Thyroid gland (tissue), 4 donors: ENCODE measurements at regions not wholly inside any gene's neighbourhood (a gene's known extent, or its start where the extent isn't known, plus 50 kb on each side); places are given as distances from the start of the nearest gene placed in this dataset.

Experiments used
- DNase-seq, 2 donors: peaks; one replicate each; pipeline ENCODE4 v3.0.0-alpha.2; 2019
- H3K27ac ChIP-seq, 3 donors: fragments of 200-600 bp; sonication (generic); 1 replicate in 2 of 3; 2 replicates in 1 of 3; pipeline ENCODE4 v1.5.1; 2016 to 2019; ENCODE audit warnings: mild to moderate bottlenecking in 1 of 3, moderate library complexity in 1 of 3
- H3K27me3 ChIP-seq: fragments of 200-600 bp; sonication (generic); one replicate; pipeline ENCODE4 v1.5.1; 2019
- H3K36me3 ChIP-seq, 2 donors: fragments of 200-600 bp; sonication (generic); one replicate each; pipeline ENCODE4 v1.5.1; 2016 to 2019
- H3K4me1 ChIP-seq, 2 donors: fragments of 200-600 bp; sonication (generic); one replicate each; pipeline ENCODE4 v1.5.1; 2017 to 2019
- H3K4me3 ChIP-seq, 3 donors: fragments of 200-600 bp; sonication (generic); replicated peaks in 1 of 3; 1 replicate in 2 of 3; 2 replicates in 1 of 3; pipeline ENCODE4 v1.5.1; 2016; ENCODE audit warnings: mild to moderate bottlenecking in 1 of 3
- H3K9me3 ChIP-seq: fragments of 200-600 bp; sonication (generic); one replicate; pipeline ENCODE4 v1.5.1; 2017
- POLR2A ChIP-seq, 2 donors: fragments of 450-650 bp; IDR thresholded peaks; one replicate each; pipeline ENCODE4 v1.6.1; 2017; ENCODE audit warnings: antibody characterized with exemption in 2 of 2, mild to moderate bottlenecking in 2 of 2, moderate library complexity in 1 of 2
- WGBS, 2 donors: methylation state at CpG; one replicate each; pipeline ENCODE4 v1.1.5; 2017; 5-methylcytosine and 5-hydroxymethylcytosine counted together
- intact Hi-C: fragments of 100-400 bp; cut with DNase I; formaldehyde crosslinking; loops from one replicate; pipeline ENCODE4 v1.15.1; 2023
- TF ChIP-seq, protein P1 (sequence below), 6 experiments: fragments of 200-600 bp in 3 of 6; fragments of 450-650 bp in 3 of 6; sonication (generic) in 3 of 6; IDR thresholded peaks; one replicate each; pipeline ENCODE4 v1.5.1; 2016 to 2019; ENCODE audit warnings: antibody characterized with exemption in 6 of 6, mild to moderate bottlenecking in 2 of 6, inconsistent platforms in 1 of 6, moderate library complexity in 1 of 6

DNA sequence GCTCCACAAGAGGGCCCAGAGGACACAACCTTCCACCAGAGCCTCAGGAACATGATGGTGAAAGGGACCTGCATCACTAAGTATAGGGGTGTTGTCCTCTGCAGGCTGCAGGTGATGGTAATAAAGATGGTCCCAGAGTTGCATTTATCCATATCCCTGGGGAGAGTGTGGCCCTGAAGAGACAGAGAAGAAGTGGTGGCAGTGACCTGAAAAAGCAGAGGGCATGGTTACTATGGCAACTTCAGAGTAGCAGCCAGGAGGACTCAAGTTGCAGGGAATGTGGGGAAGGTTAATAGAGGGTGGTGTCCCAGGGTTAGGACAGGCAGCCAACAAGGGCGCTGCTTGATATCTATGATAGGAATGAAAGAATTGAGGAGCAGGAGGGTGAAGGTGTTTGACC is 57.1 kb downstream of the HLA-A start:
- WGBS, 2 donors, result 92 to 100% methylated on average over 1 of the region's 1 CpG
- H3K4me3 ChIP-seq, result no peak overlapping the region
- H3K36me3 ChIP-seq, result no peaks in the 10 kb centered on the region
- no peaks in the 10 kb centered on the region for H3K27me3 ChIP-seq
- no peak for TF ChIP-seq POLR2A (IDR thresholded peaks at IDR 0.05)
- TF ChIP-seq, protein P1, sequence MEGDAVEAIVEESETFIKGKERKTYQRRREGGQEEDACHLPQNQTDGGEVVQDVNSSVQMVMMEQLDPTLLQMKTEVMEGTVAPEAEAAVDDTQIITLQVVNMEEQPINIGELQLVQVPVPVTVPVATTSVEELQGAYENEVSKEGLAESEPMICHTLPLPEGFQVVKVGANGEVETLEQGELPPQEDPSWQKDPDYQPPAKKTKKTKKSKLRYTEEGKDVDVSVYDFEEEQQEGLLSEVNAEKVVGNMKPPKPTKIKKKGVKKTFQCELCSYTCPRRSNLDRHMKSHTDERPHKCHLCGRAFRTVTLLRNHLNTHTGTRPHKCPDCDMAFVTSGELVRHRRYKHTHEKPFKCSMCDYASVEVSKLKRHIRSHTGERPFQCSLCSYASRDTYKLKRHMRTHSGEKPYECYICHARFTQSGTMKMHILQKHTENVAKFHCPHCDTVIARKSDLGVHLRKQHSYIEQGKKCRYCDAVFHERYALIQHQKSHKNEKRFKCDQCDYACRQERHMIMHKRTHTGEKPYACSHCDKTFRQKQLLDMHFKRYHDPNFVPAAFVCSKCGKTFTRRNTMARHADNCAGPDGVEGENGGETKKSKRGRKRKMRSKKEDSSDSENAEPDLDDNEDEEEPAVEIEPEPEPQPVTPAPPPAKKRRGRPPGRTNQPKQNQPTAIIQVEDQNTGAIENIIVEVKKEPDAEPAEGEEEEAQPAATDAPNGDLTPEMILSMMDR (IDR thresholded peaks at IDR 0.05), result no peak
- DNase-seq, result no peak
- no peak overlapping the region for H3K27ac ChIP-seq
- intact Hi-C loops, result loop anchor here (10.0 kb wide), 1 partner anchor 145 kb away; no protein-coding TSS in a partner anchor
- H3K4me1 ChIP-seq, result no peaks in the 10 kb centered on the region
- H3K9me3 ChIP-seq, result no peaks in the 10 kb centered on the region

DNA sequence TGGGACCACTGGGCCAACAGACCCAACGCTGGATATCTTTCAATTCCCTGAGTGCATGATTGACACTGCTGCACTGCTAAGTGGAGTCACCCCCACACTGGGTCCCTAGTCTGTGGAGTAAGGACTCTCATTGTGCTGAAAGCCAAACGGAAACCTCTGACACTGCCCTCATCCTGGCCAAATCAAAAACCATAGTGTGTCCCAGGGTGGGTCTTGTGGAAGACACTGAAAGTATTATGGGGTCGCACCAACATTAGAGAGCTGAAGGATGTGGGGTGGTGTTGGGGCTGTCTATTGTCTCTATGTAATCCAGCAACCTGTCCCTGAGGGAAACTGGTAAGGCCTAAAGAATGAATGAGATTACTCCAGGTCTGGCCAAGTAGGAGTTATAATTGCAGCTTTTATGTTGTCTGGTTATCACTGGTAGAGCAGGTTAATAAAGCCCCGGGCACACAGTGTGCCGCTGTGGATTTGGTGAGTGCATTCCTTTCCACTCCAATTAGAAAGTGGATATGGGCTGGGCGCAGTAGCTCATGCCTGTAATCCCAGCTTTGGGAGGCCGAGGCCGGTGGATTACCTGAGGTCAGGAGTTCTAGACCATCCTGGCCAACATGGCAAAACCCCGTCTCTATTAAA is 57.9 kb downstream of the HLA-A start:
- no peak for DNase-seq
- Histone ChIP-seq H3K36me3 (no peaks in the 10 kb centered on the region), H3K4me3 (no peak overlapping the region), H3K27ac (no peak overlapping the region), H3K9me3 (no peaks in the 10 kb centered on the region), H3K4me1 (no peaks in the 10 kb centered on the region), H3K27me3 (no peaks in the 10 kb centered on the region)
- WGBS, 2 donors, result 90 to 92% methylated on average over 8 to 9 of the region's 9 CpGs
- intact Hi-C loops, result no loop called here
- TF ChIP-seq, protein P1 (IDR thresholded peaks at IDR 0.05), result no peak
- TF ChIP-seq POLR2A (IDR thresholded peaks at IDR 0.05), result no peak

DNA sequence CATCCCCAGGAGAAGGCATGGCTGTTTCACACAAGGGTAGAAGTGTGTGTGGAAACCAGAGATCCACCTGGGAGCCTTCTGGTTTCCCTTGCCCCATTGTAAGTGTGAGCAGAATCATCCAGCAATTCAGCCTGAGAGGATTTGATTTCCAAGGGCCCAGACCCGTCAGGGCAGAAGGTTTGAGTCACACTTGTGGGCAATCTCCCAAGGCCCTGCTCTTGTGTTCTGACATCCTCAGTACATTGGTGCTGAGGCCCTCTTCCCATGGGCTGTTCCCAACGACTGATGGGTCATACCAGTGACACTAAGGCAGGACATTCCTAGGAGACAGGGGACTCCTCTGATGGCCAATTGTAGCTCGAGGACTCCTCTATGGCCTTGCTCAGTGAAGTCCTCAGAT is 58.2 kb upstream of the POLR1H start:
- Histone ChIP-seq H3K36me3 (no peaks in the 10 kb centered on the region), H3K4me3 (no peak overlapping the region), H3K27me3 (no peaks in the 10 kb centered on the region), H3K9me3 (no peaks in the 10 kb centered on the region), H3K27ac (no peak overlapping the region), H3K4me1 (peaks cover 13 to 14% of the 10 kb centered on the region in 2 donors)
- intact Hi-C loops, result no loop called here
- no peak for TF ChIP-seq POLR2A (IDR thresholded peaks at IDR 0.05)
- TF ChIP-seq, protein P1 (IDR thresholded peaks at IDR 0.05), result no peak
- no peak for DNase-seq
- WGBS, 2 donors, result 52 to 72% methylated on average over 3 of the region's 3 CpGs

DNA sequence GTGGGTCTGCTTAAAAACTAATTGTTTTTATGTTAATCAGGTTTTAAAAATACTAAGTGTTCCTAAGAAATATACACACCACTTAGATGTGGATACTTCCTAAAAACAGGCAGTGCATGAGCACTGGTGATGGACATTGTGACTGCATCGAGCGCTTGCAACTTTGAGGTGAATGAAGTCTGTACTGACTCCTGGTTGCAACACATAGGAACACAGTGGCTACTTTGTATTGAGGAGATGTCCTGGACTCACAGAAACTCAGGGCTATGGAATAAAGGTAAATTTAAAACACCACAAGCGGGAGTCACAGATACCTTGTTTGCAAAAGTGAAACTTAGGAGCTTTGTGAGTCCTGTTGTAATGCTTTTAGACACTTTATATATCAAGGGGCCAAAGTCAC is 55.6 kb upstream of the POLR1H start:
- H3K36me3 ChIP-seq, result no peaks in the 10 kb centered on the region
- peaks cover 13 to 14% of the 10 kb centered on the region in 2 donors for H3K4me1 ChIP-seq
- DNase-seq, result no peak
- intact Hi-C loops, result no loop called here
- 93 to 94% methylated on average over 3 of the region's 3 CpGs for WGBS, 2 donors
- no peaks in the 10 kb centered on the region for H3K27me3 ChIP-seq
- no peak overlapping the region for H3K4me3 ChIP-seq
- TF ChIP-seq POLR2A (IDR thresholded peaks at IDR 0.05), result no peak
- TF ChIP-seq, protein P1 (IDR thresholded peaks at IDR 0.05), result no peak
- no peak overlapping the region for H3K27ac ChIP-seq
- H3K9me3 ChIP-seq, result no peaks in the 10 kb centered on the region

DNA sequence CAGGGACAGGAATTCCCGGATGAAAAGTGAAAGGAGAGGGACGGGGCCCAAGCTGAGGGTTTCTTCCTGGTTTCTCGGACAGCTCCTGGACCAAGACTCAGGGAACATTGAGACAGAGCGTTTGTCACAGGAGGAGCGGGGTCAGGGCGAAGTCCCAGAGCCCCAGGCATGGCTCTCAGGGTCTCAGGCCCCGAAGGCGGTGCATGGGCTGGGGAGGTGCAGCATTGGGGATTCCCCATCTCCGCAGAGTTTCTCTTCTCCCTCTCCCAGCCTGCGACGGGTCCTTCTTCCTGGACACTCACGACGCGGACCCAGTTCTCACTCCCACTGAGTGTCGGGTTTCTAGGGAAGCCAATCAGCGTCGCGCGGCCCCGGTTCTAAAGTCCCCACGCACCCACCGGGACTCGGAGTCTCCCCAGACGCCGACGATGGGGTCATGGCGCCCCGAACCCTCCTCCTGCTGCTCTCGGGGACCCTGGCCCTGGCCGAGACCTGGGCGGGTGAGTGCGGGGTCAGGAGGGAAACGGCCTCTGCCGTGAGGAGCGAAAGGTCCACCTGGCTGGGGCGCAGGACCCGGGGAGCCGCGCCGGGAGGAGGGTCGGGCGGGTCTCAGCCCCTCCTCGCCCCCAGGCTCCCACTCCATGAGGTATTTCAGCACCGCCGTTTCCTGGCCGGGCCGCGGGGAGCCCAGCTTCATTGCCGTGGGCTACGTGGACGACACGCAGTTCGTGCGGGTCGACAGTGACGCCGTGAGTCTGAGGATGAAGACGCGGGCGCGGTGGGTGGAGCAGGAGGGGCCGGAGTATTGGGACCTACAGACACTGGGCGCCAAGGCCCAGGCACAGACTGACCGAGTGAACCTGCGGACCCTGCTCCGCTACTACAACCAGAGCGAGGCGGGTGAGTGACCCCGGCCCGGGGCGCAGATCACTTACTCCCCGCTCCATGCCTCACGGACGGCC is 54.6 kb upstream of the POLR1H start:
- peak; percentile 43 to 53 for DNase-seq
- TF ChIP-seq POLR2A (IDR thresholded peaks at IDR 0.05), result peak in 1 of 2 donors; percentile 32
- TF ChIP-seq, protein P1 (IDR thresholded peaks at IDR 0.05), result no peak
- intact Hi-C loops, result no loop called here

More for the DNA sequence above, 54.6 kb upstream of the POLR1H start:
- H3K27ac ChIP-seq, result peak overlapping the region in 1 of 3 donors; percentile 10
- H3K9me3 ChIP-seq, result no peaks in the 10 kb centered on the region
- H3K4me3 ChIP-seq, result peak overlapping the region; percentile 37 to 64 (median 41)
- WGBS, 2 donors, result 5 to 8% methylated on average over 28 to 41 of the region's 74 CpGs
- peaks cover 13 to 14% of the 10 kb centered on the region in 2 donors for H3K4me1 ChIP-seq
- no peaks in the 10 kb centered on the region for H3K36me3 ChIP-seq
- no peaks in the 10 kb centered on the region for H3K27me3 ChIP-seq
